Keratinocyte (primary cell): ENCODE measurements at regions not wholly inside any gene's neighbourhood (a gene's known extent, or its start where the extent isn't known, plus 50 kb on each side); places are given as distances from the start of the nearest gene placed in this dataset.

Source experiments
- DNase-seq: peaks from one replicate; pipeline ENCODE4 v3.0.0-alpha.2; 2011; ENCODE audit warnings: low read depth, missing footprints, low spot score
- FAIRE-seq: peaks from 2 replicates; lab custom pipeline; 2011; peaks lifted over from hg19 to GRCh38; lab: Jason Lieb, UNC
- H2AFZ ChIP-seq: 2 replicates; pipeline ENCODE4 v1.6.0; 2012; ENCODE audit warnings: low read length, control low read depth, inconsistent platforms; ENCODE audit not compliant: control insufficient read depth
- H3K27ac ChIP-seq: 2 replicates; pipeline ENCODE4 v1.5.1; 2011; ENCODE audit warnings: low read length; ENCODE audit not compliant: control insufficient read depth, insufficient read depth
- H3K27me3 ChIP-seq: 3 replicates; pipeline ENCODE4 v1.6.0; 2011; ENCODE audit warnings: low read length; ENCODE audit not compliant: control insufficient read depth, insufficient read depth; ENCODE audit errors: extremely low read depth
- H3K36me3 ChIP-seq, 2 experiments: 2 replicates in 1 of 2; 3 replicates in 1 of 2; pipeline ENCODE4 v1.5.1; 2011; ENCODE audit warnings: low read length in 2 of 2, mild to moderate bottlenecking in 1 of 2; ENCODE audit not compliant: control insufficient read depth in 2 of 2, insufficient read depth in 2 of 2; ENCODE audit errors: extremely low read depth in 1 of 2
- H3K4me1 ChIP-seq: 3 replicates; pipeline ENCODE4 v1.5.1; 2011; ENCODE audit warnings: low read length; ENCODE audit not compliant: control insufficient read depth, insufficient read depth; ENCODE audit errors: extremely low read depth
- H3K4me2 ChIP-seq: 3 replicates; pipeline ENCODE4 v1.6.0; 2011; ENCODE audit warnings: low read depth, low read length; ENCODE audit not compliant: control insufficient read depth, insufficient read depth; ENCODE audit errors: extremely low read depth
- H3K4me3 ChIP-seq, 3 experiments: fragments of 200-600 bp in 1 of 3; sonication (generic) in 1 of 3; 2 replicates in 2 of 3; 3 replicates in 1 of 3; pipeline ENCODE4 v1.5.1; 2011 to 2016; ENCODE audit warnings: low read length in 3 of 3, mild to moderate bottlenecking in 3 of 3, control low read depth in 2 of 3, inconsistent platforms in 1 of 3, low read depth in 1 of 3, mixed read lengths in 1 of 3, mixed run types in 1 of 3, moderate library complexity in 1 of 3; ENCODE audit not compliant: control insufficient read depth in 2 of 3, insufficient read depth in 2 of 3; ENCODE audit errors: extremely low read depth in 1 of 3
- H3K79me2 ChIP-seq: 2 replicates; pipeline ENCODE4 v1.6.0; 2012; ENCODE audit warnings: low read length; ENCODE audit not compliant: control insufficient read depth, insufficient read depth
- H3K9ac ChIP-seq: 3 replicates; pipeline ENCODE4 v1.6.0; 2011; ENCODE audit warnings: low read length; ENCODE audit not compliant: control insufficient read depth, insufficient read depth; ENCODE audit errors: extremely low read depth
- H3K9me1 ChIP-seq: 3 replicates; pipeline ENCODE4 v1.6.0; 2011; ENCODE audit warnings: low read length; ENCODE audit not compliant: control insufficient read depth, insufficient read depth; ENCODE audit errors: extremely low read depth
- H3K9me3 ChIP-seq: 2 replicates; pipeline ENCODE4 v1.5.1; 2012; ENCODE audit warnings: low read depth, low read length; ENCODE audit not compliant: control insufficient read depth
- H4K20me1 ChIP-seq: 3 replicates; pipeline ENCODE4 v1.6.0; 2011; ENCODE audit warnings: low read length; ENCODE audit not compliant: control insufficient read depth, insufficient read depth; ENCODE audit errors: extremely low read depth
- EZH2 ChIP-seq: IDR thresholded peaks from one replicate; pipeline ENCODE4 v1.6.1; 2012; ENCODE audit warnings: inconsistent platforms, mild to moderate bottlenecking, low read length, moderate library complexity
- dilution Hi-C: fragments of 300-500 bp; cut with MboI; formaldehyde crosslinking; loops from one replicate; pipeline ENCODE4 v1.7.0; 2020; ENCODE audit warnings: low sequenced_read_pairs; ENCODE audit not compliant: extremely low pct_ligation_motif_present
- TF ChIP-seq, protein P1 (sequence below), 3 experiments: IDR thresholded peaks in 1 of 3; conservative IDR thresholded peaks in 1 of 3; optimal IDR thresholded peaks in 1 of 3; 2 replicates in 2 of 3; 3 replicates in 1 of 3; pipeline versions ENCODE3 to v1.5.1; 2011; ENCODE audit warnings: low read length in 3 of 3, mild to moderate bottlenecking in 3 of 3, moderate library complexity in 2 of 3, control low read depth in 1 of 3, inconsistent platforms in 1 of 3; ENCODE audit not compliant: insufficient read depth in 2 of 3; ENCODE audit errors: extremely low read depth in 1 of 3

DNA sequence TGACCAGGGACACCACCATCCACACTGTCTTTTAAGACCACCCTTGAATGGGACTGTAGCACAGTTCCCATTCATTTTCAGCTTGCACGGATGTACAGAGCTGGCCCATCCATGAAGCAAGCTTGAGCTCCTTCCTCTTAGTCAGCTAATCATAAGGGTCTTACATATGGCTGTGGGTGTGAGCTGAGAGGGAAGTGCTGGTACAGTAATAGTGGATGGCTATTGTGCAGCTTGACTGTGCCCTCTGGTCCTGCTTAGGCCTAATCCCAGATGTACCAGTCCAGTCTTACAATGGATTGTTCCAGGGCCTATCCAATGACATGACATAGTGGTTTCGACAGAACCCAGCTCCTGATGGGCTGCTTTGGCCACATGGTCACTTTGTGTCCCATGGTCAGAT, 96.9 kb upstream of the ZNF438 start:
- Histone ChIP-seq H3K4me3 (no peak overlapping the region), H3K27me3 (no peaks in the 10 kb centered on the region), H3K9me3 (no peaks in the 10 kb centered on the region), H3K4me2 (no peak overlapping the region), H3K4me1 (no peaks in the 10 kb centered on the region), H4K20me1 (no peaks in the 10 kb centered on the region), H3K27ac (no peak overlapping the region), H3K9me1 (no peaks in the 10 kb centered on the region), H3K9ac (no peak overlapping the region), H2AFZ (no peak overlapping the region), H3K36me3 (no peaks in the 10 kb centered on the region), H3K79me2 (no peaks in the 10 kb centered on the region)
- no peak for TF ChIP-seq EZH2
- TF ChIP-seq, protein P1, sequence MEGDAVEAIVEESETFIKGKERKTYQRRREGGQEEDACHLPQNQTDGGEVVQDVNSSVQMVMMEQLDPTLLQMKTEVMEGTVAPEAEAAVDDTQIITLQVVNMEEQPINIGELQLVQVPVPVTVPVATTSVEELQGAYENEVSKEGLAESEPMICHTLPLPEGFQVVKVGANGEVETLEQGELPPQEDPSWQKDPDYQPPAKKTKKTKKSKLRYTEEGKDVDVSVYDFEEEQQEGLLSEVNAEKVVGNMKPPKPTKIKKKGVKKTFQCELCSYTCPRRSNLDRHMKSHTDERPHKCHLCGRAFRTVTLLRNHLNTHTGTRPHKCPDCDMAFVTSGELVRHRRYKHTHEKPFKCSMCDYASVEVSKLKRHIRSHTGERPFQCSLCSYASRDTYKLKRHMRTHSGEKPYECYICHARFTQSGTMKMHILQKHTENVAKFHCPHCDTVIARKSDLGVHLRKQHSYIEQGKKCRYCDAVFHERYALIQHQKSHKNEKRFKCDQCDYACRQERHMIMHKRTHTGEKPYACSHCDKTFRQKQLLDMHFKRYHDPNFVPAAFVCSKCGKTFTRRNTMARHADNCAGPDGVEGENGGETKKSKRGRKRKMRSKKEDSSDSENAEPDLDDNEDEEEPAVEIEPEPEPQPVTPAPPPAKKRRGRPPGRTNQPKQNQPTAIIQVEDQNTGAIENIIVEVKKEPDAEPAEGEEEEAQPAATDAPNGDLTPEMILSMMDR (optimal IDR thresholded peaks at IDR 0.05 in 1 of 3, IDR thresholded peaks at IDR 0.05 in 1 of 3, conservative IDR thresholded peaks at IDR 0.05 in 1 of 3; ENCODE audit: extremely low read depth in 1 of 3, insufficient read depth in 2 of 3, low read length in 3 of 3) = no peak
- FAIRE-seq (no peak), DNase-seq (no peak)
- dilution Hi-C loops = no loop called here

DNA sequence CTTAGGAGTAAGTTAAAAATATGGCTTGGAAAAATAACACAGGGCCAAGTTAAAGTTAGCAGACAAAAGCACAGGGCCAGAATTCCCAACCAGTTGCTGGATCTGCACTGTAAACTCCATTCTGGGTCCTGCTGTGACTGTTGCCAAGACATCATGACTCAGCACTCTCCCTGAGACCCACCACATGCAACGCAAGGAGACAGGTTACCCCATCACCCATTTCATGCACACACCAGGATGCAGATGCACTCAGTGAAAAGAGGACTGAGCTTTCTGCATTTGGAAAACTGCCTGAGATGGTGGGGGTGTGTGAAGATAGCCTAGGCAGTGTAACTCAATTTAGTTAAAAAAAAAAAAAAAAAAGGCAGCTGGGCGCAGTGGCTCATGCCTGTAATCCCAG, 97.6 kb upstream of the ZNF438 start:
- peaks cover 2% of the 10 kb centered on the region for H3K4me1 ChIP-seq
- H3K79me2 ChIP-seq = no peaks in the 10 kb centered on the region
- no peak overlapping the region for H3K9ac ChIP-seq
- no peaks in the 10 kb centered on the region for H4K20me1 ChIP-seq
- H3K4me2 ChIP-seq = no peak overlapping the region
- no peak for FAIRE-seq
- H2AFZ ChIP-seq = no peak overlapping the region
- no peak for DNase-seq
- H3K9me3 ChIP-seq = no peaks in the 10 kb centered on the region
- H3K27me3 ChIP-seq = no peaks in the 10 kb centered on the region
- no peak overlapping the region for H3K4me3 ChIP-seq
- dilution Hi-C loops = no loop called here
- TF ChIP-seq EZH2 = no peak
- TF ChIP-seq, protein P1 (optimal IDR thresholded peaks at IDR 0.05 in 1 of 3, IDR thresholded peaks at IDR 0.05 in 1 of 3, conservative IDR thresholded peaks at IDR 0.05 in 1 of 3; ENCODE audit: extremely low read depth in 1 of 3, insufficient read depth in 2 of 3, low read length in 3 of 3) = no peak
- no peaks in the 10 kb centered on the region for H3K9me1 ChIP-seq
- no peaks in the 10 kb centered on the region for H3K36me3 ChIP-seq
- H3K27ac ChIP-seq = no peak overlapping the region
